T1000 (cell line): ENCODE measurements at regions not wholly inside any gene's neighbourhood (a gene's known extent, or its start where the extent isn't known, plus 50 kb on each side); places are given as distances from the start of the nearest gene placed in this dataset.
"Not testable (repeated sequence)": the region's sequence is repeated elsewhere in the genome, so short reads cannot be mapped to it uniquely, and the experiment has no call there.

Experiments
- DNase-seq: peaks from one replicate; lab custom pipeline; 2025; ENCODE audit warnings: mixed read lengths; lab: John Stamatoyannopoulos, UW

GRCh38 chr4:111269439-111269838 is 646.6 kb upstream of the PITX2 start:
- no peak for DNase-seq

GRCh38 chr4:111274060-111274459 is 651.2 kb upstream of the PITX2 start:
- DNase-seq = no peak

- DNase-seq = no peak
These were observed 651.6 kb upstream of the PITX2 start for GRCh38 chr4:111274486-111274885.

GRCh38 chr4:111281219-111281618 is 658.3 kb upstream of the PITX2 start:
- DNase-seq = no peak

DNA sequence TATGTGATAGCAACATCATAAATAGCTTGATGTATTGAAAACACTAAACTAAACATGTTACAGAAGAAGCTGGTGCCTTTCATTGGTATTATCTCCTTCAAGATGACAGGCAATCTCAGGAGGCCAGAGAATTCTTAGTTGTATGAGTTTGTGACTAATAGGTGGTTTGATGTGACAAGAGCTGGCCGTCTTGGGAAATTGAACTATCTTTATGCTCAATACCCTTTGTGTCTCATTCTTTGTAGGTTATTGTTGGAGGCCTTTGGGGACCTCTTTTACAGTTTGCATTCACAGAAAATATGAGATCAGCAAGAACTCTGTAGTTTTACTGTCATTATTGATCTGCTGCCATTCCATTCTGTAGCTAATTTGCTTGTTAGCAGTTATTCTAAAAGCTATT is 659.2 kb upstream of the PITX2 start:
- no peak for DNase-seq

DNA sequence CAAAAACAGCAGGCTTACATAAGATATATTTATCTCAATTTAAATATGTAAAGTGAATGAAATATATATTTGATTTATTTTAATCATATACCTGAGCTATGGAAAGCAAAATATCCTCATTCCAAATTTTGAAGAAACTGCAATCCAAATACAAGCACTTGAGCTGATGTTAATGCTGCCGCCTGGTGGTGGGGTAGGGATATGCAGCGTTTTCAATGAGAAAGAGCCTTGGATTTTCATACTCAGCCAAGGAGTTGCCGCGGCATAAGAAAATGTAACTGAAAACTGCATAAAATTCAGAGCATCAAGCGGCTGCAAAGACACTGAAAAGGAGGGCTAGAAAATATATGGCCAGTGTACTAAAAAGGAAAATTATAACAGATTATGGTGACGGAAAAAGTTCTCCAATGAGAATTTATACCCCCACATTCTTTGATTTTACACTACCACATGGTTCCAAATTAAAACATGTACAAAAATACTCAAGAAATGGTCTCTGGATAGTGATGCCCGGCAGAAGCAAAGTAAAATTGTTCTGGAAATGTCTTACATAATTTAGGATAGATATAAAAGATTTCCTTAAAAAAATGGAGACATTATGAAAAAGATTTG is 660.3 kb upstream of the PITX2 start:
- DNase-seq = peak; percentile 7

- DNase-seq = no peak
These were observed 673.6 kb upstream of the PITX2 start for GRCh38 chr4:111296466-111296865.

- no peak for DNase-seq
These were observed 680.9 kb upstream of the PITX2 start for GRCh38 chr4:111303806-111304205.

DNA sequence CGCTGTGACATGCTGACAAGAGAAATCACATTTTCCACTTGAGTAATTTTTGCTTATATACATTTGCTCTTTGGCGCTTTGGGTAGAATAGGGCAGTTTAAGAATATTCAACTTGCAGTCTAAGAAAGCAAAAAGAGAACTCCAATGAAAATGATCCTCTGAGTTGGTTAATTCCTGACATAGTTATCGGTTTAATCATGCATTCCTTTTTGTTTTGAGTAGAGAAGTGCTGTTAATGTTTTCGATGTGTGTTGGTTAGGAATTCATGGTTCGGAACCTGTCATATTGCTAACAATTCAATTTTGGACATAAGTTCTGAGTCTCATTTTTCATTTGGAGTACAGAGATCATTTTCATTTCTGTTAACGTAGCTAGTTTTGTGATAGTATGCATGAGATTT is 700.6 kb upstream of the PITX2 start:
- no peak for DNase-seq

DNA sequence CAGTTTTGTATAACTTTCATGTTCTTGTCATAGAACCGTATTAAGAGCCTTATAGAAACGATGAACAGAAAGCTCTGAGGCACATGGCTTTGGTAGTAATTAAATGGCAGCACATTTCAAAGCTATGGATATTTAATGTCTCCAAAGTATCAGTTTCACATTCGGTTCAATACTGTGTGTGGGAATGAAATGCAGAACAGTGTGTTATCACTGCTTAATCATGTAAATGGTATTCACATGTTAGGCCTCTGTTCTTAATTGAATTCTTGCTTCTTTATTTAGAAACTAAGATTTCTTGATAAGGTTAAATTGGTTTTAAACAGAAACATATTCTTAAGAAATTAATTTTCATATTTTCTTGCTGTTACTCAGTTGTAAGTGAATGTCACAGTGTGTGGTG is 701.0 kb upstream of the PITX2 start:
- DNase-seq = no peak

DNA sequence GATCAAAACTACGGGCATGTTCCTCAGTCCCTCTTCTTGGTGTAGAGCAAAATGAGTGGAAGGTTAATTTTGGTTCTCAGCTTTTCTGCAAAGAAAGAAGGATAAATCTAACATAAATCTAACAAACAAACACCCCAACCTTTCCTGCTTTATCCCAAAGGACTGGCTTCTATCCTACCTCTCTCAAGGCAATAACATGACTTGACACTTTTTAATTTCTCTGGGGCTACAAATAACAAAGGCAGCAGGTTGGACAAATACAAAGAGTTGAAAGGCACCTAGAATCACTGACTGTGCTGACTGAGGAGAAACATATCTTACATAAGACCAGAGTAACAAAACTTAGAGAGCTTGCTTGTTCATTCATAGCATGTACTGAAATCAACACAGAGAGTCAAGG is 703.6 kb upstream of the PITX2 start:
- DNase-seq = no peak

DNA sequence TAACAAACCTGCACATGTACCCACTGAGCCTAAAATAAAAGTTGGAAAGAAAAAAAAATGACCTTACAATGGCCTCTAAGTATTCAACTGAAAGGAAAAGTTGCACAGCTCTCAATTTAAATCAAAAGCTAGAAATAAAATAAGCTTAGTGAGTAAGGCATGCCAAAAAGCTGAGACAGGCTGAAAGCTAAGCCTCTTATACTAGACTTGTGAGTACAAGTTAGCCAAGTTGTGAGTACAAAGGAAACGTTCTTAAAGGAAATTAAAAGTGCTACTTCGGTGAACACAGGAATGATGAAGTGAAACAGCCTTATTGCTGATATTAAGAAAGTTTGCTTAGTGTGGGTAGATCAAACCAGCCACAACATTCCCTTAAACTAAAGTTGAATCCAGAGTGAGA is 707.9 kb upstream of the PITX2 start:
- no peak for DNase-seq

DNA sequence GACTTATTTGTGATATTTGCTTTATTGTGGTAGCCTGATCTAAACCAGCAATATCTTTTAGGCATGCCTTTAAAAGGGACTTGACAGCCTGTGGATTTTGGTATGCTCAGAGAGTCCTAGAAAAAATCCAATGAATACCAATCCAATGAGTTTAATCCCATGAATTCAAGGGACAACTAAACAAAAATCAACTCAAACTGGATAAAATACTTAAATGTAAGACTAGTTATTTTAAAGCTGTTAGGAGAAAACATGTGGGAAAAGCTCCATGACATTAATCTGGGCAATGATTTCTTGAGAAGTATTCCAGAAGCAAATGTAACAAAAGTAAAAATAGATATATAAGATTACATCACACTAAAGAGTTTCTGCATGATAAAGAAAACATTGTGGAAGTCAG is 711.5 kb upstream of the PITX2 start:
- no peak for DNase-seq

- not testable (repeated sequence) for DNase-seq
These were observed 714.5 kb upstream of the PITX2 start for GRCh38 chr4:111337186-111337876.

- DNase-seq = no peak
These were observed 736.7 kb upstream of the PITX2 start for GRCh38 chr4:111359602-111360001.

GRCh38 chr4:111360906-111361305 is 738.0 kb upstream of the PITX2 start:
- DNase-seq = no peak

- no peak for DNase-seq
These were observed 740.1 kb upstream of the PITX2 start for GRCh38 chr4:111362941-111363361.

- not testable (repeated sequence) for DNase-seq
These were observed 755.0 kb upstream of the PITX2 start for GRCh38 chr4:111377880-111378279.

GRCh38 chr4:111388561-111388960 is 756.7 kb upstream of the FAM241A start:
- DNase-seq = no peak

GRCh38 chr4:111391829-111392228 is 753.4 kb upstream of the FAM241A start:
- DNase-seq = no peak

- no peak for DNase-seq
These were observed 751.5 kb upstream of the FAM241A start for GRCh38 chr4:111393781-111394180.

DNA sequence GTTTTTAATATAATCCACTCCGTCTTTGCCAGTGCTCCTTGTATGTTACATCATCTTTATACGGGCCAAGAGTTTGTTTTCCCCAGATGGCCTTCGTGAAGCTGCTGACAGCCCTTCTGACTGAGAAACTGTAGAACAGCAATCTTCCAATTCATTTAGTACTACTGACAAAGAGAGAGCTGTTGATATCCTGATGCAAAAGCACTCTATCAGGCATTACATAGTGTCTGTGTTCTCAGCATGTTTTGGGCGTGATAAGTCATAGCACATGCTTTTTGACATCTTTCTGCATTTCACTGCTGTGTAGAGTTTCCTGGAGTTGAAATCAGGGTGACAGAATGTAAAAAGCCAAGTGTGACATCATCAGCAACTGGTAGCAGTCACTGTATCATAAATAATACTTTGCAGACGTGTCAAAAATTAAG is 746.3 kb upstream of the FAM241A start:
- DNase-seq = no peak

DNA sequence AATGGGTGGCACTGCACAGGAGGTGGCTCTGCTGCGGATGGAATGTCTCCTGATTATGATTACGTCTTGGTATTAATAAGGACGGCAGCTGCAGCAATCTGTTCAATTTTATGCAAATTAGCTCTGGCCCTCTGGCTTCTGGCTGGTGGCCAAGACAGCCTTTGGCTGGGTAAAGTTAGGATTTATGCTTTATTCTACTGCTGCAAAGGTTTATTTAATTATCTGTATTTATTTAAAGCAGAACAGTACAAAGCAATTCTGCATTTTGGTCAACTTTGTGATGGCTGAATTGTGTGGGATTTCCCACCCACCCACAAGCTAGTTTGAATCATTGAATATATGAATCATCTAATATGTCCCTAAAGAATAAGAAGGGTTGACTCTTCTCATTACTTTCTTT is 745.6 kb upstream of the FAM241A start:
- no peak for DNase-seq

DNA sequence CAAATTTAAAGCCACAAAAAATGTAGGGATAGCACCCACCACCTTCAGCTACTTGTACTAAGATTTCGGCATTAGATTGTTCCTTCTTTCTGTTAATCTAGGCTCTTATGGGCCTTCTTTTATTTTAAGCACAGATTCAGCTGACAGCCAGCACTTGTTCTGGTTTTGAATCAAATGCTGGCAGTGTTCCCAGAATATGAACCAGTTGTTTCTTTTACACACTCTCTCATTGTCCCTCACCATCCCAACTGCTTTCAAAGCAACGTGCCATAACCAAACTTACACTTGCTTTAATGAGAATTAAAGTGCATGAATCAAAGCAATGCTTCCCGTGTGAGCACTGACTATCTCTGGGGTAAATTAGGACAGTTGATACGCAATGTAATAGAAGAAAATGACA is 744.5 kb upstream of the FAM241A start:
- no peak for DNase-seq
